ENCODE measurements at regions not wholly inside any gene's neighbourhood (a gene's known extent, or its start where the extent isn't known, plus 50 kb on each side); places are given as distances from the start of the nearest gene placed in this dataset.

DNA sequence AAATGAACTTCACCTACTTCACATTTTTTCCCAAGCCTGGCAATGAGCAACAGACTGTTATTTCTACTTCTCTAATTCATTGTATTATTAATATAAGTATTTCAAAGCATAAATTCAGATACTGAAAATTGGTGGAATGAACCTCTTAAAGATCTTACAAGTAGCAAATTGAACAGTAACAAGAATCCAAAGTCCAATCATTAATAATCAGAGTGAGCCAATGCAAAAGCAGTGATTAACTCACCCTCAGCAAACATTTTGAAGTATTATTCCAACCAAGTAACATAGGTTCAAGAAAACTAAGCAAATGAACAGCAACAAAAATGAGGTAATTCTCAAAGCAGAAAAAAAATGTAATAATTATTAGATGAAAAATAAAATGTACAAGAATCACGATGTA lies 288.1 kb upstream of the ZC3H15 start:
- TF ChIP-seq, protein P1, sequence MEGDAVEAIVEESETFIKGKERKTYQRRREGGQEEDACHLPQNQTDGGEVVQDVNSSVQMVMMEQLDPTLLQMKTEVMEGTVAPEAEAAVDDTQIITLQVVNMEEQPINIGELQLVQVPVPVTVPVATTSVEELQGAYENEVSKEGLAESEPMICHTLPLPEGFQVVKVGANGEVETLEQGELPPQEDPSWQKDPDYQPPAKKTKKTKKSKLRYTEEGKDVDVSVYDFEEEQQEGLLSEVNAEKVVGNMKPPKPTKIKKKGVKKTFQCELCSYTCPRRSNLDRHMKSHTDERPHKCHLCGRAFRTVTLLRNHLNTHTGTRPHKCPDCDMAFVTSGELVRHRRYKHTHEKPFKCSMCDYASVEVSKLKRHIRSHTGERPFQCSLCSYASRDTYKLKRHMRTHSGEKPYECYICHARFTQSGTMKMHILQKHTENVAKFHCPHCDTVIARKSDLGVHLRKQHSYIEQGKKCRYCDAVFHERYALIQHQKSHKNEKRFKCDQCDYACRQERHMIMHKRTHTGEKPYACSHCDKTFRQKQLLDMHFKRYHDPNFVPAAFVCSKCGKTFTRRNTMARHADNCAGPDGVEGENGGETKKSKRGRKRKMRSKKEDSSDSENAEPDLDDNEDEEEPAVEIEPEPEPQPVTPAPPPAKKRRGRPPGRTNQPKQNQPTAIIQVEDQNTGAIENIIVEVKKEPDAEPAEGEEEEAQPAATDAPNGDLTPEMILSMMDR (conservative IDR thresholded peaks at IDR 0.05; ENCODE audit: low read length) = no peak
- H3K4me3 ChIP-seq (ENCODE audit: low read length) = no peak overlapping the region
- DNase-seq (ENCODE audit: low read depth) = no peak

DNA sequence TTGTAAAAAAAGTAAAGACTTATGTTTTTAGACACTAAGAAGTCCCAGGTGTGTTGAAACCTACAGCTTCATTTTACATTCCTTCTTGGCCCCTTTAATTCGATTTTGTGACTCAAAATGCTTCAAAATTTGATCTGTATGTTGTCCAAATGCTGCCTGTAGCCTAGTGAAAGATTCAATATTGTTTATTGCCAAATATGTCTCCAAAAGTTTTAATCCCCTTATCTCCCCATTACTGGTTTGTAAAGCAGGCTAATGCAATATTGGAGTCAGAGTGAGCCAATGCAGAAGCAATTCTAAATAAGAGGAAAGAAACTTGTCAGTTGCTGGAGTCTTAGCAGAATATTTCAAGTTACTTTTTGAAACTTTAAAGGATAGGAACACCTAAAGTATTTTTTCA lies 287.0 kb upstream of the ZC3H15 start:
- TF ChIP-seq, protein P1 (conservative IDR thresholded peaks at IDR 0.05; ENCODE audit: low read length) = no peak
- DNase-seq (ENCODE audit: low read depth) = no peak
- H3K4me3 ChIP-seq (ENCODE audit: low read length) = no peak overlapping the region

DNA sequence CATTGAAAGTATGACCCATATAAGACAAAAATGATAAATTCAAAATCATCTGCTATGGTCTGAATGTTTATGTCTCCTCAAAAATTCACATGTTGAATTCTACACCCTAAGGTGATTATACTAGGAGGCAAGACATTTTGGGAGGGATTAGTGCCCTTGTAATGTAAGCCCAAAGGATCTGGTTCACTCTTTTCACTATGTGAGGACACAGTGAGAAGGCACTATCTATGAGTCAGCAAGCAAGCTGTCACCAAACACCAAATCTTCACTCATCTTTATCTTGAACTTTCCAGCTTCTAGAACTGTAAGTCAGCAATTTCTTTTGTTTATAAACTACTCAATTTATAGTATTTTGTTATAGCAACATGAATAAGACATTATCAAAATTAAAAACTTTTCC lies 284.7 kb upstream of the ZC3H15 start:
- no peak for DNase-seq (ENCODE audit: low read depth)
- TF ChIP-seq, protein P1 (conservative IDR thresholded peaks at IDR 0.05; ENCODE audit: low read length) = no peak
- no peak overlapping the region for H3K4me3 ChIP-seq (ENCODE audit: low read length)

DNA sequence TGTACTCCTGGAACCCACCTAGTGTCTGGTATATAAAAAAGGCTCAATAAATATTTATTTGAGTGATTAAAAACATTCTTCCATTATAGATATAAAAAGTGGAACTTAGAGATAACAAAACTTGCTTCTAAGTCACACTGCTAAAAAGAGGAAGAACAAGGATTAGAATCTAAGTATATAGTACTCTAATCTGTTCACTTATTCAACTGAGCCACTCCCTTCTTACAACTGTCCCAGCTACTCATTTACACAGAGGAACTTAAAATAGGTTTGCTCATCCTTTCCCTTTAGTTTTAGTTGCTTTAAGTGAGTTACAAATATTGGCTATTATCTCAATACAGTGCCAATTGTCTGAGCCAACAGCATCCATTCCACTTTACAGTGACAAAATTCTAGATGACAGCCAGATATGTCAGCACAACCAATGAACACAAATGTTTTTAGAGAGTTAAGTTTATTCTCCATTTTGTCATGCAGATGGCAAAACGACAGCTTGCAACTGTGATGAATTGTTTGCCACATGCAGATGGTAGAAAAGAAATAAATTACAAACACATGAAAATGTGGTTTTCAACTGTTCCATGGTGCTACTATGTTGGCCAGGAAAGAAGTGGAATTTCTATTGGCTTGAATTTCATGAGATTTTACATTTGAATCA lies 280.7 kb upstream of the ZC3H15 start:
- no peak for DNase-seq (ENCODE audit: low read depth)
- TF ChIP-seq, protein P1 (conservative IDR thresholded peaks at IDR 0.05; ENCODE audit: low read length) = no peak
- H3K4me3 ChIP-seq (ENCODE audit: low read length) = no peak overlapping the region

DNA sequence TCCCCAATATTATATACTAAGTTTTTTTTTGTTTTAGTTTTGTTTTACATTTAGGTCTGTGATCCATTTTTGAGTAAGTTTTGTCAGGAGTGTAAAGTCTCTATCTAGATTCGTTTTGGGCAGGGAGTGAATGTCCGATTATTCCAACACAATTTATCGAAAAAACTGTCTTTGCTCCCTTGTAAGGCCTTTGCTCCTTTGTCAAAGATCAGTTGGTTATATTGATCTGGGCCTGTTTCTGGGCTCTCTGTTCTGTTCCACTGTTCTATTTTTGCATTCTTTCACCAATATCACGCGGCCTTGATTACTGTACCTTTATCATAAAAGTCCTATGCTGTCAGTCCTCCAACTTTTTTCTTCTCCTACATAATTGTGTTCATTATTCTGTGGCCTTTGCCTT lies 276.5 kb upstream of the ZC3H15 start:
- TF ChIP-seq, protein P1 (conservative IDR thresholded peaks at IDR 0.05; ENCODE audit: low read length) = no peak
- no peak overlapping the region for H3K4me3 ChIP-seq (ENCODE audit: low read length)
- DNase-seq (ENCODE audit: low read depth) = no peak

DNA sequence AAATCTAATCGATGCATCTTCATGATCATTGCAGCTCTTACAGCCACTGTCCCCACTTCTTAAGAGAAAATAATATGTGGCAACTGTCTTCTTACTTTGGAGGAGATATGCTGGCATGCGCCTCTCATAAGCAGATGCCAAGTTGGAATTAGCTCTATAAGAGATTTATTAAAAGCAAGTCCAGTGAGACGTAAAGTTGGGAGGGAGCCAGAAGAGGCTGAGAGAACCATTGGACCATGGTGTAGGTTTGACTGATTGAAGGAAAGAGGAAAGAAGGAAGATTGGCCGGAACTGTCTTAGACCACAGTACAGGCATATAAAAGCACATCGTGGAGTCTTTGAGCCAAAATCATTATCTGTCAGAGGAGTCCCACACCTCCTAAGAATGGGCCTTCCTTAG lies 265.7 kb upstream of the ZC3H15 start:
- TF ChIP-seq, protein P1 (conservative IDR thresholded peaks at IDR 0.05; ENCODE audit: low read length) = no peak
- H3K4me3 ChIP-seq (ENCODE audit: low read length) = no peak overlapping the region
- no peak for DNase-seq (ENCODE audit: low read depth)

DNA sequence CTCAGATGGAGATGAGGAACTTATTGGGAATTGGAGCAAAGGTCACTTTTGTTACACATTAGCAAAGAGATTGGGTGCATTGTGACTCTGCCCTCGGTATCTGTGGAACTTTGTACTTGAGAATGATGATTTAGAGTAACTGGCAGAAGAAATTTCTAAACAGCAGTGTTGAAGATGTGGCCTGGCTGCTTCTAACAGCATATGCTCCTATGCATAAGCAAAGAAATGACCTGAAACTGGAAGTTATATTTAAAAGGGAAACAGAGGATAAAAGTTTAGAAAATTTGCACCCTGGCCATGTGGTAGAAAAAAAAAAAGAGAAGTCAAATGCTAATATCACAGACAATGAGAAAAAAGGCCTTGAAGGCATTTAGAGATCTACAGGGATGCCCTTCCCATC lies 256.8 kb upstream of the ZC3H15 start:
- TF ChIP-seq, protein P1 (conservative IDR thresholded peaks at IDR 0.05; ENCODE audit: low read length) = no peak
- DNase-seq (ENCODE audit: low read depth) = no peak
- H3K4me3 ChIP-seq (ENCODE audit: low read length) = no peak overlapping the region
